NOMO-1 treated with DMSO at 0.1 percent for 48 hours (cell line): ENCODE measurements at regions not wholly inside any gene's neighbourhood (a gene's known extent, or its start where the extent isn't known, plus 50 kb on each side); places are given as distances from the start of the nearest gene placed in this dataset.
"Not testable (repeated sequence)": the region's sequence is repeated elsewhere in the genome, so short reads cannot be mapped to it uniquely, and the experiment has no call there.

Source experiments
- DNase-seq: peaks from one replicate; lab custom pipeline; 2025; ENCODE audit not compliant: unreplicated experiment; lab: John Stamatoyannopoulos, UW

GRCh38 chr2:37758141-37758601 is 86.7 kb upstream of the CDC42EP3 start:
- not testable (repeated sequence) for DNase-seq

GRCh38 chr2:37759989-37760388 is 88.5 kb upstream of the CDC42EP3 start:
- DNase-seq = not testable (repeated sequence)

GRCh38 chr2:37760471-37760870 is 89.0 kb upstream of the CDC42EP3 start:
- DNase-seq = peak; percentile 47

- peak; percentile 89 for DNase-seq
Observed at GRCh38 chr2:37762281-37762680, 90.8 kb upstream of the CDC42EP3 start.

- no peak for DNase-seq
Observed at GRCh38 chr2:37764739-37765138, 93.3 kb upstream of the CDC42EP3 start.

GRCh38 chr2:37766106-37766505 is 94.7 kb upstream of the CDC42EP3 start:
- DNase-seq = no peak

GRCh38 chr2:37767046-37767445 is 95.6 kb upstream of the CDC42EP3 start:
- DNase-seq = no peak

GRCh38 chr2:37767959-37768925 is 96.8 kb upstream of the CDC42EP3 start:
- peak; percentile 85 for DNase-seq

GRCh38 chr2:37769551-37769950 is 98.1 kb upstream of the CDC42EP3 start:
- DNase-seq = no peak

GRCh38 chr2:37770797-37771196 is 99.4 kb upstream of the CDC42EP3 start:
- no peak for DNase-seq

- DNase-seq = no peak
Observed at GRCh38 chr2:37771600-37772088, 100.2 kb upstream of the CDC42EP3 start.

GRCh38 chr2:37773371-37774130 is 102.1 kb upstream of the CDC42EP3 start:
- no peak for DNase-seq

- DNase-seq = not testable (repeated sequence)
Observed at GRCh38 chr2:37774171-37774944, 102.9 kb upstream of the CDC42EP3 start.

- DNase-seq = no peak
Observed at GRCh38 chr2:37774976-37775907, 103.8 kb upstream of the CDC42EP3 start.

GRCh38 chr2:37775908-37776250 is 104.4 kb upstream of the CDC42EP3 start:
- DNase-seq = no peak

- no peak for DNase-seq
Observed at GRCh38 chr2:37776487-37776886, 105.0 kb upstream of the CDC42EP3 start.

- DNase-seq = no peak
Observed at GRCh38 chr2:37779139-37779538, 107.7 kb upstream of the CDC42EP3 start.

GRCh38 chr2:37779611-37780386 is 108.4 kb upstream of the CDC42EP3 start:
- no peak for DNase-seq

GRCh38 chr2:37780387-37780676 is 108.9 kb upstream of the CDC42EP3 start:
- DNase-seq = no peak
